GM20431 (cell line): ENCODE measurements at regions not wholly inside any gene's neighbourhood (a gene's known extent, or its start where the extent isn't known, plus 50 kb on each side); places are given as distances from the start of the nearest gene placed in this dataset.
"Not testable (repeated sequence)": the region's sequence is repeated elsewhere in the genome, so short reads cannot be mapped to it uniquely, and the experiment has no call there.

Source experiments
- in situ Hi-C: fragments of 300-500 bp; cut with MseI, MboI; formaldehyde crosslinking; loops from one replicate; pipeline ENCODE4 v1.15.0; 2020; ENCODE audit warnings: low sequenced_read_pairs; ENCODE audit not compliant: unreplicated experiment

DNA sequence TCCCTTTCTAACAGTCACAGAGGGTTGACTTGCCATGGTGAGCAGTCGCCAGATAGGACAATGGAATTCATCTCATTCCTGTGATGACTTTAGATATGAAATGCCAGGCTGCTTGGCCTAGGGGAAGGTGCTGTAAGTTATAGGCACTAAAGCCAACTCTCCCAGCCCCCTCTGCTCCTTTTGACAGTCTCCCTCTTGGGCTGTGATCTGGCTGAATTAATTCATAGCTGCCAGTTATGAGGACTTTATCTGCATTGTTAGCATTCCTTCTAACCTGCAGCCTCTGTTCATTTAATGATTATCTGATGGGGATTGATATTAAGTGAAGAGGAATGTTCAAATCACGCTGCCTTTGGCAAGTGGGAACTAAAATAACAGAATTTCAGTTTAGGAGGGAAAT lies 427.1 kb upstream of the RASGRP1 start:
- in situ Hi-C loops = no loop called here

DNA sequence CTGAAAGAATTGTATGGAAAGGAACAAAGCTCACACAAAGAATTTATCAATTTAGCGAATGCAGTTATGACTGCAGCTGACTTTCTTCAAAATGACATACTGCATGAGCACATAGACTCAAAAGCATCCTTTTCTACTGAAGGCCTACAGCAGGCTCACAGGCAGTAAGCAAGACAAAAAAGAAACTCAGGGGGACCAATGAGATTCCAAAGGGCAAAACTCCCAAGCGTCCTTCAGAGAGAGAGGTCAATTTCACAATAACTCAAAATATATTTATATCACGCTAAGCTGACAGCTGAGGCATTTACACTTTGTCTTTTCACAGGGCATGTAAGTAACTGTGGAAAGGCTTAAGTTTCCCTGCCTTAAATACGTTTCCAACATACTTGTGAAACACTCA lies 427.9 kb upstream of the RASGRP1 start:
- in situ Hi-C loops = no loop called here

DNA sequence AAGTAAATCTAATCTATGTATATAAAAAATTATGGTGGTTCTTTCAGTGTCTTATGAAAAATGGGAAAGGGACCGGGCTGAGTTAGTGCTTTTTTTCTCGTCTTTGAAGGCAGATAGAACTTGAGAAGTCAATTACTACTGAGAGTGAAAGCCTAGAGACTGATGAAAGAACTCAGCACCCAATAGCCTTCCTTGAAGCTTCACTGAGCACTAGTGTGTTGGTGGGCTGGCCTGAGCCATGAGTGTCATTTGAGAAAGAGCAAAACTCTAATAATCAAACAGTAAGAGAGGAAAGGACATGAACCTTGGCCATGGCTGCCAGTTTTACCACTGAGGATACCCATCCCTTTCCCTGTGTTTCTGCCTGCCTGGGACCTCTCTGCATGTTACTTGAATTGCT lies 428.3 kb upstream of the RASGRP1 start:
- in situ Hi-C loops = no loop called here

GRCh38 chr15:38994310-38994709 lies 429.7 kb upstream of the RASGRP1 start:
- in situ Hi-C loops = no loop called here

- in situ Hi-C loops = no loop called here
Observed at GRCh38 chr15:38996111-38996631, 431.6 kb upstream of the RASGRP1 start.

DNA sequence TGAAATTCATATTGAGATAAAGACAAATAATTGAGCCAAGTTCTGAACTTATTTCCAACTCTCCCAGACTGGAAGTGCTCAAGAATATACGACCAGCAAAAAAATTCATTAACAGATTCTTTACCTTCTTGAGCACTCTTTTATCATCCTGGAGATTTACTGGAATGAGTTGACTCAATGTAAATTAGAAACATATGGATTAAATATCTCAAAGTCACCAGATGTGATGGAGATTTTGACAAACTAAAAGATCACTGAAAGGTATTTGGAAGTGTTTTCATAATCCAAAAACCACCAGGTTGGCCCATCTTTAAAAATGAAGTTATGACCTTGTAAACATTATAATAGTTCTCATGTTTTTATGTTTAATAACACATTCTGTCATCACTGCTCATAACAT lies 433.2 kb upstream of the RASGRP1 start:
- in situ Hi-C loops = no loop called here

- in situ Hi-C loops = no loop called here
Observed at GRCh38 chr15:39000008-39000734, 435.6 kb upstream of the RASGRP1 start.

DNA sequence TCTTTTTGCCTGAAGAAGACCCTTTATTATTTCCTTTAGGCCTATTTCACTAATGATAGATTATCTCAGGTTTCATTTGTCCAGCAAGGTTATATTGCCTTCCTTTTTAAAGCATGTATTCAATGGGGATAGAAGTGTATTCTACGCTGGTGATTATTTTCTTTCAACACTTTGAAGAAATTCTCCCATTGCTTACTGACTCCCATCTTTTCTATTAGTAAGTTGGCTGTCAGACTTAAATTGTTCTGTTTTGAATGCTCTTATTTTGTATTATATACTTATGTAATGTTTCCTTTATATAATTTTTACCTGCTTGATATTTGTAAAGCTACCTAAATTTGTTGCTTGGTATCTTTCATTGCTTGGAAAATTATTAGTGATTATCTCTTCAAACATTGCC lies 445.1 kb upstream of the RASGRP1 start:
- in situ Hi-C loops = no loop called here

DNA sequence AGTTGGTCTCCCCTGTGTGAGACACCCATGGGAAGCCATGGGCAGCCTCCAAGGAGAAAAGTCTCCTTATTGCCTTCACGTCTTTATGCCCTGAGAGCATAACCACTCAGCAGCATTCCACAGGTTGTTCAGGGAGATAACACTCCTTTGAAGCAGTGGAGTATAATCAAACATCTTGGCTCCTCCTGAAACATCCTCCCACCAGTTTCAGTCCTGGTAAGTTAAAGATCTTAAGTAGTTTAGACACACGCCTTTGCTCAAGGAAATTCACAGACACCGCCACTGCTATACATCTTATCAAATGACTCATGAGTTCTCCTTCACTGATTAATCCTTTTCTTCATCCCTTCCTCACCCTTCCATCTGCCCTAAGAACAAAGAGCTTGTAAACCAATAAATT lies 446.5 kb upstream of the RASGRP1 start:
- in situ Hi-C loops = not testable (repeated sequence)

DNA sequence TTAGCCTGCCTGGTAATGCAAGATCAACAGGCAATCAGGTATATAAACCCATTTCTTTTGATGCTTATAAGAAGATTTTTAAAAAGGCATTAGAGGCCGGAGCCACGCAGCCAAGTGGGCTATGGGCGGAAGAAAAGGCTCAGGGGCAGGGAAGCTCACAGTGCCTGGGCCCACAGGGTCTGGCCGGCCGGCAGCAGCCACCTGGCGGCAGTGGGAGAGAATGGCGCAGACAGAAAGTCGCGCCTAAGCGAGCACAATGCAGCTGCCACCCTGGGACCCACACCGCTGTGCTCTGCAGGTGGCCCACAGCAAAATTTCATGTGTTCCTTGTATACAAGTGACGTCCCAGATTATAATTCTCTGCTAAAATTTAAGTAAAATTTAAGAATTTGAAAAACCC lies 448.6 kb upstream of the RASGRP1 start:
- in situ Hi-C loops = no loop called here

DNA sequence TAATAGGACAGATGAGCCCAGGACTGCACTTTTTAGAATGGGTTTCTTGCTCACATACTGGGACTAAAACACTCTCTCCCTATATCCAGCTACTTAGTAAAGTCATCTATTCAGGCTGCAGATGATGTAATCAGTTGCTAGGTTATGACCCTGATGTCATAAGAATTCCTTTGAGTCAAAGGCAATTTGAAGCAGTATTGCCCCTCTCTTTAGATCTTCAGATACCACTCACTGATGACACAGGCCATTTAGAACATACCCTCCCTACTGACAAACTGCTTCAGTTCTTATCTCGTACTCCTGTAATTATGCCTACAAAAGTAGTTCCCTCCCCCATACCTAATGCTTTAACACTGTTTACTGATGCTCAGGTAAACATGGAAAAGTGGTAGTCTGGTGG lies 450.1 kb upstream of the RASGRP1 start:
- in situ Hi-C loops = no loop called here

DNA sequence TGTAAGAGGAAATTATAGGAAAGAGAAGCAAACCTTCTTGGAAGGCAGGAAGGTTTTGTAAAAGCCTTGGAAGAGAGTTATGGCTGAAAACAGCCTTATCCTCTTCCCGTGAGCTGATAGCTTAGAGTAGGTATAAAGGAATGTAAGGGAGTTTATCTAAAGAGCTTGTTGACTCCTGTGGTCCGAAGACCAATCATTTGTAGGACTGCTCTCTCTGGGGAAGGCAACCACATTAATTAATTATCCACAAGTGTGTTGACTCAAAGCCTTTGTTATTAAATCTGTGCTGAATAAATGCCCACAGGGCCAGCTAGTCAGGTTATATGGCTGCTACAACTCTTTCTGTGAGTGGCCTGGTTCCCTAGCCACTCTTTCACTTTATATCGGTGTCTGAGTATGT lies 452.1 kb upstream of the RASGRP1 start:
- in situ Hi-C loops = no loop called here

DNA sequence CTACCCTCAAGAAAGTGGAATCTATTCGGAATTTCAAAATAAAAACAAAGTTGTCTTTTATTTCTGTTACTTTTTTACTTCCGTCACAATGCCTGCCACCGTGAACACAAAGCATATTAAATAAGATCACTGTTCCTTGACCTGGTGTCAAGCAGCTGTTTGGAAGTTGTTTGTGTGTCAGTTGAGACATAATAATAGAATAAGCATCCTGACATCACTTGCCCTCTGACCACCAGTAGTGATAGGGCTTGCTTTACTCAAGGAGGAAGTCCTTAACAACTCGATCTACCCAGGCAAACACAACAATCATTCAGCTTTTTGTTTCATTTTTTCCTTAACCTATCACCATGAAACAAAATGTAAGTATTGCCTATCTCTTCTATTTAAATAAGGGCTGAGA lies 454.4 kb upstream of the RASGRP1 start:
- in situ Hi-C loops = no loop called here

DNA sequence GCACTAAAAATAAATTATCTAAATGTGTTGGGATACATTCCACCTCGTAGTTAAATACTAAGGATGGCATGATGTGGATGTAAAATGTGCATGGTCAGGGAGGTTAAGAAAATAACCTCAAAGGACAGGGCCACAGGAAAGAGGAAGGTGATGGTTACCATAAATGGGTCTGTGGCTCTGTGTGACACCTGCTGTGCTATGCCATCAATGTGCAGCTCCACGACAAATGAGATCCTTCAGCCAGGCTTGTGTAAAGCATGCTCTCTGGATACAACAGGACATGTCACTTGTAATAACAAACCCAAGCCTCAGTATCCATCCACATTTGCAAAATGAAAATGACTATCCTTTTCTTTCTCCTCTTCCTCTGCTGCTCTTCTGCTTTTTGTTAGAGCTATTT lies 456.7 kb upstream of the RASGRP1 start:
- in situ Hi-C loops = no loop called here

DNA sequence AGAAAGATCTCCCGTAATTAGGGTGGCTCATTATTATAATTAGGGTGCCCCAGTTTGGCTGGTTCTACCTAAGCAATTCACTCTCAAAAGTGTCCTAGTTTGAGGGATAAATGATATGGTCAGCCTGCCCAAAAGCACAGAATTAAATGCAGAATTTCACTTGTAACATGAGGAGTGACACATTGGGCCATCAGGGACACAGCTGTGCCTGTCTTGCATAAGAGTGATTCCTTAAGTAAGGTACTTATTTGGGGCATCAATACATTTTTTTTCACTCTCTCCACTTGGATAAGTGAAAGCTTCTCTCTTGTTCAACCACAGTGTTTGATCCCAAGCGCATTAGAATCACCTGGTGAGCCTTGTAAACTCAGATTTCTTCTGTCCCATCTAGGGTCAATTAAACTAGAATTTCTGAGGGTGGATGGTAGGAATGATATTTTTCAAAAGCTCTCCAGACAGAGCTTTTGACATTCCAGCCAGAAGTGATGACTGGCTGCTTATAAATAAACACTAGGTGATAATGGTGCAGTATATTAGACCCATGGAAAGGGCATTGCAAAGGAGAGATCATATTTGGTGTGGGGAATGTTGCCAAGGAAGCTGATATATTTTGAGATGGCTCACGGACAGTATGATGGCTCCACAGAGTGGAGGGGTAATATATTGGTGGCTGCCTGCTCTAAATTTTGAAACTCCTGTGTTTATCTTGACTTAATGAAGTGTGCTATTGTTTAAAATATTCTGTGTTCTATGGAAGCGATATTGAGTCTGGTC lies 458.1 kb upstream of the RASGRP1 start:
- in situ Hi-C loops = no loop called here

DNA sequence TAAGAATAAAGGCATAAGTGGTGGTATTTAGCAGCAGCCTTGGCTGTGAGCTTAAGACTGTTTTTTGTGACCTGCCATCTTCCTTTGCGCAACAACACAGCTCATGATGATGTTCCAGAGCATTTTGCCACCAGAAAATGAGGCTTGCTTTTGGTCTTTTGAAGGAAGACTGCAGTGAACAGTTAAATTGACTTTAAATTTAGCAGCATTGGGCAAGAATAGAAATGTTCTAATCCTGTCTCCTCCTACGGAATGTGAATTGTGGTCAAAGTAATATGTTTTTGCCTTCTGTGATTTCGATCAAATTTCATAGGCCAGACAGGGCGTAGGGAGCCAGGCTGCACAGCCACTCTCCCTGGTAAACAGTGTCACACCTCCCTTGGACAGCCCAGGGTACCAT lies 460.7 kb upstream of the RASGRP1 start:
- in situ Hi-C loops = no loop called here

DNA sequence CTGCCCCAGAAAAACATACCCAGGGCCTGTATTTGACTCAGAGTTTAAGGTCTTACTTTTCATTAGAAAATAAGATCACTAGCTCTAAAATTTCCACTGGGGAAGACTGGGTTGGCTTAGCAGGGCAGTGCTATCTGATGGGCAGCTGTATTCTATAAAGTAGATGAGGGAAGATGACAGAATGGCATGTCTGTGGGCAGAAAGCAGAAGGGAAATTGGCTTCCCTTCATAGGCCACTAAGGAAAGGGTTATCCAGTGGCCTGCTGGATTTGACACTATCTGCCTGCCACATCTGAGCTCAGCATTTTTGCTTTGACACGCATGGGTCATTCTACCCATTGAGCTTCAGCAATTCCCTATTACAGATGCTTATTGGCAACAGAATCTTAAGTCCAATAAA lies 461.3 kb upstream of the RASGRP1 start:
- in situ Hi-C loops = no loop called here

- in situ Hi-C loops = no loop called here
Observed at GRCh38 chr15:39028069-39028468, 463.5 kb upstream of the RASGRP1 start.

- in situ Hi-C loops = no loop called here
Observed at GRCh38 chr15:39029741-39030140, 465.1 kb upstream of the RASGRP1 start.

GRCh38 chr15:39030291-39031070 lies 465.9 kb upstream of the RASGRP1 start:
- in situ Hi-C loops = no loop called here

DNA sequence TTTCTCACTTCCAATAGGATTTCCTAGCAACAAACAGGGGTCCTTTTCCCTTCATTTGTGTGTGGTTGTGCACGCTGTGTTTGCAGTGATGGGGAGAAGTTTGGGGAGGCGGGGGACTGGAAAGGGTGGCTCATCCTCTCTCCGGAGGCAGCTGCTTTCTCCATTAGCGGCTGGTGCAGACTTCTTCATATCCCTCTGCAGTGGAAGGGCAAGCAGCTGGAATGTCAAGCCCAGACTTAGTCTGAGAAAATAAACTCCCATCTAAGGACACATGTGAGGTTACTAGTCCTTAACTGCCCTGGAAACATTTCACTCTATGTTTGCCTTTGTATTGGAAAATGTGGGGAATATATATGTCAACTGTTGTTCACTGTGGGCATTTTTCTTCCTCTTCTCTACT lies 467.0 kb upstream of the RASGRP1 start:
- in situ Hi-C loops = no loop called here
